Activated naive CD4-positive, alpha-beta T cell treated with anti-CD3 and anti-CD28 coated beads for 36 hours (primary cell): ENCODE measurements at regions not wholly inside any gene's neighbourhood (a gene's known extent, or its start where the extent isn't known, plus 50 kb on each side); places are given as distances from the start of the nearest gene placed in this dataset.
"Not testable (repeated sequence)": the region's sequence is repeated elsewhere in the genome, so short reads cannot be mapped to it uniquely, and the experiment has no call there.

Experiments used
- CTCF ChIA-PET: fragments of 350-600 bp; sonication (Branson Sonifier 250); formaldehyde crosslinking; loops from one replicate; lab custom pipeline; 2021; ENCODE audit warnings: antibody characterized with exemption; lab: Charles Lee
- DNase-seq: peaks from one replicate; pipeline ENCODE4 v3.0.0-alpha.2; 2020
- H3K27ac Mint-ChIP-seq: one replicate; pipeline ENCODE4 v1.8.0; 2021; ENCODE audit warnings: mild to moderate bottlenecking, mixed read lengths
- H3K27me3 Mint-ChIP-seq: one replicate; pipeline ENCODE4 v1.8.0; 2021; ENCODE audit warnings: low read depth, mixed read lengths
- H3K36me3 Mint-ChIP-seq: one replicate; pipeline ENCODE4 v1.8.0; 2021; ENCODE audit warnings: low read depth, mixed read lengths
- H3K4me1 Mint-ChIP-seq: one replicate; pipeline ENCODE4 v1.8.0; 2021; ENCODE audit warnings: low read depth, mixed read lengths
- H3K4me3 Mint-ChIP-seq: one replicate; pipeline ENCODE4 v1.8.0; 2021; ENCODE audit warnings: mild to moderate bottlenecking, moderate library complexity, mixed read lengths
- H3K9me3 Mint-ChIP-seq: one replicate; pipeline ENCODE4 v1.8.0; 2021; ENCODE audit warnings: mixed read lengths
- intact Hi-C: fragments of 100-400 bp; cut with micrococcal nuclease; formaldehyde crosslinking; loops from one replicate; pipeline ENCODE4 v1.15.1; 2023

- CTCF ChIA-PET = no interaction called here
- Mint-ChIP-seq H3K27me3 (no peaks in the 10 kb centered on the region), H3K4me1 (no peaks in the 10 kb centered on the region), H3K36me3 (no peaks in the 10 kb centered on the region), H3K9me3 (peaks cover 14% of the 10 kb centered on the region), H3K27ac (no peak overlapping the region), H3K4me3 (no peak overlapping the region)
- intact Hi-C loops = no loop called here
- no peak for DNase-seq
Observed at GRCh38 chr11:25244126-25244525, 747.3 kb downstream of the LUZP2 start.

GRCh38 chr11:25247336-25247735 lies 750.5 kb downstream of the LUZP2 start:
- intact Hi-C loops = no loop called here
- Mint-ChIP-seq H3K36me3 (no peaks in the 10 kb centered on the region), H3K27me3 (no peaks in the 10 kb centered on the region), H3K4me1 (no peaks in the 10 kb centered on the region), H3K4me3 (no peak overlapping the region), H3K9me3 (peaks cover 10% of the 10 kb centered on the region), H3K27ac (no peak overlapping the region)
- CTCF ChIA-PET = no interaction called here
- no peak for DNase-seq

DNA sequence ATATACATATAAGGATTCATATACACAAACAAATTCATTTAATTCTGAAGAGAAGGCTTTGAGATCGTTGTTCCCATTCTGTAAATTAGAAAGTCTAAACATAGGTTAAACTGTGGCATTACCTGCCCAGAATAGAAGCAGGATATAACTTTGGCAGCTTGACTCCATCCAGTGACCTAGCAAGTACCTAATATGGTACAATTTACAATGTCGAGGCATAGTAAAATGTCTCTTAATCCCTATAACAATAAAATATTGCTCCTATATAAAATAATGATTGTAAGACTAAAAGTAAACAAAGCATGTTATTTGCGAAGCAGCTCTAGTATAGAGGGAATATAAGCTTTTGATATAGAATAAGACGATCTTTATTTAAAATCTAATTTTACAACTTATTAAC lies 756.0 kb downstream of the LUZP2 start:
- intact Hi-C loops = no loop called here
- H3K9me3 Mint-ChIP-seq = peaks cover 3% of the 10 kb centered on the region
- H3K4me3 Mint-ChIP-seq = no peak overlapping the region
- DNase-seq = no peak
- no peaks in the 10 kb centered on the region for H3K36me3 Mint-ChIP-seq
- H3K27me3 Mint-ChIP-seq = no peaks in the 10 kb centered on the region
- H3K27ac Mint-ChIP-seq = no peak overlapping the region
- H3K4me1 Mint-ChIP-seq = no peaks in the 10 kb centered on the region
- CTCF ChIA-PET = no interaction called here

- CTCF ChIA-PET, H3K4me1 Mint-ChIP-seq: not testable (repeated sequence)
- H3K9me3 Mint-ChIP-seq = peaks cover 15% of the 10 kb centered on the region
Observed at GRCh38 chr11:25263861-25264260, 767.0 kb downstream of the LUZP2 start.

GRCh38 chr11:25271301-25271700 lies 774.4 kb downstream of the LUZP2 start:
- Mint-ChIP-seq H3K27me3 (no peaks in the 10 kb centered on the region), H3K27ac (no peak overlapping the region), H3K4me3 (no peak overlapping the region), H3K4me1 (no peaks in the 10 kb centered on the region), H3K36me3 (no peaks in the 10 kb centered on the region), H3K9me3 (peaks cover 7% of the 10 kb centered on the region)
- no peak for DNase-seq
- CTCF ChIA-PET = no interaction called here
- intact Hi-C loops = no loop called here

More at GRCh38 chr11:25263861-25264260, 767.0 kb downstream of the LUZP2 start:
- H3K27me3 Mint-ChIP-seq, H3K27ac Mint-ChIP-seq, DNase-seq, H3K36me3 Mint-ChIP-seq, H3K4me3 Mint-ChIP-seq: not testable (repeated sequence)
- intact Hi-C loops = loop anchor here (10.0 kb wide), 1 partner anchor 359 kb away; no protein-coding TSS in a partner anchor

DNA sequence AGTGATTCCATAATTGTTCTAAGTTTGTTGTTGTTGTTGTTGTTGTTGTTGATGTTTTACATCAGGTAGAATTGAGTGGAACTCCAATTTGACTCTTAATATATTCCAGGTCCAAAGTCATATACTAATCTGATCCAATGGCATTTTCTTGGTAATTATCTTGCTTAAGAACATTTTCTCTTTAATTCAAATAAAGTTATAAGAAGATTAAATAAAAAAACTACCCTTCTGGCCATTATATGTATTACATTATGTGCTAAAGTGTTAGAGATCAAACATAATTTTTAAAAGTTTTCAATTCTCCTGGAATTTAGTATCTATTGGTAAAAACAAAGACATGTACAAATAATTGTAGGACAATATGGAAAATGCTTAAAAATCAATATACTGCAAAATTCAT lies 775.4 kb downstream of the LUZP2 start:
- CTCF ChIA-PET = no interaction called here
- H3K4me3 Mint-ChIP-seq = no peak overlapping the region

DNA sequence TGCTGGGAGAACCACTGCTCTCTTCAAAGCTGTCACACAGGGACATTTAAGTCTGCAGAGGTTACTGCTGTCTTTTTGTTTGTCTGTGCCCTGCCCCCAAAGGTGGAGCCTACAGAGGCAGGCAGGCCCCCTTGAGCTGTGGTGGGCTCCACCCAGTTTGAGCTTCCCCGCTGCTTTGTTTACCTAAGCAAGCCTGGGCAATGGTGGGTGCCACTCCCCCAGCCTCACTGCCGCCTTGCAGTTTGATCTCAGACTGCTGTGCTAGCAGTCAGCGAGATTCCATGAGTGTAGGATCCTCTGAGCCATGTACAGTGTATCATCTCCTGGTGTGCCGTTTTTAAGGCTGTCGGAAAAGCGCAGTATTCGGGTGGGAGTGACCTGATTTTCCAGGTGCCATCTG lies 784.0 kb downstream of the LUZP2 start:
- intact Hi-C loops, H3K36me3 Mint-ChIP-seq, CTCF ChIA-PET, H3K4me1 Mint-ChIP-seq, DNase-seq, H3K27ac Mint-ChIP-seq, H3K27me3 Mint-ChIP-seq, H3K4me3 Mint-ChIP-seq: not testable (repeated sequence)
- H3K9me3 Mint-ChIP-seq = peaks cover 14% of the 10 kb centered on the region

More for the DNA sequence above, 775.4 kb downstream of the LUZP2 start:
- intact Hi-C loops = no loop called here
- H3K9me3 Mint-ChIP-seq = peaks cover 6% of the 10 kb centered on the region
- DNase-seq = no peak
- no peak overlapping the region for H3K27ac Mint-ChIP-seq
- no peaks in the 10 kb centered on the region for H3K27me3 Mint-ChIP-seq
- H3K36me3 Mint-ChIP-seq = no peaks in the 10 kb centered on the region
- H3K4me1 Mint-ChIP-seq = no peaks in the 10 kb centered on the region

- Mint-ChIP-seq H3K36me3 (no peaks in the 10 kb centered on the region), H3K4me1 (no peaks in the 10 kb centered on the region), H3K4me3 (no peak overlapping the region), H3K9me3 (peaks cover 10% of the 10 kb centered on the region), H3K27ac (no peak overlapping the region), H3K27me3 (no peaks in the 10 kb centered on the region)
- CTCF ChIA-PET = interaction anchor here (0.8 kb wide), 1 partner anchor 146 kb away, joined by 3 read pairs; no protein-coding TSS in a partner anchor
- intact Hi-C loops = no loop called here
- no peak for DNase-seq
Observed at GRCh38 chr11:25293166-25293565, 796.3 kb downstream of the LUZP2 start.

- intact Hi-C loops = no loop called here
- DNase-seq = no peak
- Mint-ChIP-seq H3K27ac (no peak overlapping the region), H3K27me3 (no peaks in the 10 kb centered on the region), H3K36me3 (no peaks in the 10 kb centered on the region), H3K9me3 (peaks cover 10% of the 10 kb centered on the region), H3K4me1 (no peaks in the 10 kb centered on the region), H3K4me3 (no peak overlapping the region)
- CTCF ChIA-PET = no interaction called here
Observed at GRCh38 chr11:25298450-25298849, 801.6 kb downstream of the LUZP2 start.

DNA sequence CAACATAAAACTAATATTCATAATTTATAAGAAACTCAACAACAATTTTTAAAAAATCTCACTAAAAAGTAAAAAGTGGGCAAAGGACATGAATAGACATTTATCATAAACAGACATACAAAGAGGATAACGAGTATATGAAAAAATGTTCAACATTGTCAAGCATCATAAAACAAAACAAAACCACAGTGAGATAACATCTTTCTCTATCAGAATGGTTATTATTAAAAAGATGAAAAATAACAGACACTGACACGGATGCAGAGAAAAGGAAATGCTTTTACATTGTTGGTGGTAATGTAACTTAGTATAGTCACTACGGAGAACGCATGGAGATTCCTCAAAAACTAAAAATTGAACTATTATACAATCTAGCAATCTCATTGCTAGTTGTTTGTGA lies 813.0 kb downstream of the LUZP2 start:
- no peaks in the 10 kb centered on the region for H3K4me1 Mint-ChIP-seq

GRCh38 chr11:25317216-25317615 lies 820.4 kb downstream of the LUZP2 start:
- intact Hi-C loops = no loop called here
- H3K36me3 Mint-ChIP-seq = no peaks in the 10 kb centered on the region
- H3K27ac Mint-ChIP-seq = no peak overlapping the region
- peaks cover 3% of the 10 kb centered on the region for H3K9me3 Mint-ChIP-seq
- no peaks in the 10 kb centered on the region for H3K27me3 Mint-ChIP-seq
- H3K4me3 Mint-ChIP-seq = no peak overlapping the region
- no peaks in the 10 kb centered on the region for H3K4me1 Mint-ChIP-seq
- CTCF ChIA-PET = no interaction called here
- DNase-seq = no peak

More for the DNA sequence above, 813.0 kb downstream of the LUZP2 start:
- no peak for DNase-seq
- intact Hi-C loops = no loop called here
- Mint-ChIP-seq H3K9me3 (peaks cover 19% of the 10 kb centered on the region), H3K4me3 (no peak overlapping the region), H3K27ac (no peak overlapping the region), H3K27me3 (no peaks in the 10 kb centered on the region), H3K36me3 (no peaks in the 10 kb centered on the region)
- CTCF ChIA-PET = no interaction called here

- no peak for DNase-seq
- Mint-ChIP-seq H3K27me3 (no peaks in the 10 kb centered on the region), H3K9me3 (peaks cover 6% of the 10 kb centered on the region), H3K4me1 (no peaks in the 10 kb centered on the region), H3K36me3 (no peaks in the 10 kb centered on the region), H3K27ac (no peak overlapping the region), H3K4me3 (no peak overlapping the region)
- CTCF ChIA-PET = no interaction called here
- intact Hi-C loops = no loop called here
Observed at GRCh38 chr11:25319127-25319526, 822.3 kb downstream of the LUZP2 start.

GRCh38 chr11:25327656-25328055 lies 830.8 kb downstream of the LUZP2 start:
- CTCF ChIA-PET = no interaction called here
- DNase-seq = no peak
- no peak overlapping the region for H3K4me3 Mint-ChIP-seq
- H3K27me3 Mint-ChIP-seq = no peaks in the 10 kb centered on the region
- H3K36me3 Mint-ChIP-seq = no peaks in the 10 kb centered on the region
- H3K9me3 Mint-ChIP-seq = peaks cover 5% of the 10 kb centered on the region
- no peak overlapping the region for H3K27ac Mint-ChIP-seq
- intact Hi-C loops = no loop called here
- H3K4me1 Mint-ChIP-seq = no peaks in the 10 kb centered on the region

DNA sequence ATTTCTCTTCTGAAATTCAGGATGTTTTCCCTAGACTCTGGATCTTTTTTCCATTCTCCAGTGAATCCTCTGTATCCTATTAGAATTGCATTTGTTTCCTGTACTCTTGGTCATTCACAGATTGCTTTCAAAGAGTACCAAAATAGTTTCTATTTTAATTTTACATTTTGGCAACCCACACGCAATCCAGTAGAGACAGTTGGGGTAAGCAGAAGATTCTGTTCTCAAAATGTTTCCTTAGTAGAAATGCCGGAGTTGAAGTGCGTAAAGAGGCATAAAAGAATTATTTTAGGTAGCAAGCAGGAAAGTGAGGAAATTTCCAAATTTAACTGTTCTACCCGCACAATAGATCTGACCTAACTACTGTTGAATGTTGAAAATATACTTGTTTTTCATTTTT lies 842.4 kb downstream of the LUZP2 start:
- no peak overlapping the region for H3K27ac Mint-ChIP-seq
- CTCF ChIA-PET = no interaction called here
- no peak for DNase-seq
- H3K4me3 Mint-ChIP-seq = no peak overlapping the region
- H3K36me3 Mint-ChIP-seq = no peaks in the 10 kb centered on the region
- H3K27me3 Mint-ChIP-seq = no peaks in the 10 kb centered on the region
- intact Hi-C loops = no loop called here
- peaks cover 2% of the 10 kb centered on the region for H3K9me3 Mint-ChIP-seq
- no peaks in the 10 kb centered on the region for H3K4me1 Mint-ChIP-seq
